Ovary (tissue), 7 donors: ENCODE measurements at regions not wholly inside any gene's neighbourhood (a gene's known extent, or its start where the extent isn't known, plus 50 kb on each side); places are given as distances from the start of the nearest gene placed in this dataset.

Source experiments
- DNase-seq, 5 donors: peaks; one replicate each; pipeline ENCODE4 v3.0.0-alpha.2; 2019 to 2020
- H3K27ac ChIP-seq, 2 donors: fragments of 200-600 bp; one replicate each; pipeline versions ENCODE4 v1.5.1 to v1.8.0; 2019 to 2022
- H3K27me3 ChIP-seq: fragments of 200-600 bp; one replicate; pipeline ENCODE4 v1.8.0; 2022
- H3K36me3 ChIP-seq: fragments of 200-600 bp; sonication (generic); one replicate; pipeline ENCODE4 v1.5.1; 2019
- H3K4me1 ChIP-seq: one replicate; pipeline ENCODE4 v1.8.1; 2013; ENCODE audit warnings: mild to moderate bottlenecking, moderate library complexity; ENCODE audit not compliant: insufficient read depth
- H3K4me3 ChIP-seq: fragments of 200-600 bp; sonication (generic); one replicate; pipeline ENCODE4 v1.5.1; 2017
- H3K9me3 ChIP-seq, 2 donors: fragments of 200-600 bp in 1 of 2; sonication (generic) in 1 of 2; one replicate each; pipeline versions ENCODE4 v1.5.1 to v1.8.1; 2013 to 2019; ENCODE audit warnings: mild to moderate bottlenecking in 1 of 2, moderate library complexity in 1 of 2
- EP300 ChIP-seq: sonication (generic); formaldehyde crosslinking; IDR thresholded peaks from one replicate; pipeline ENCODE4 v1.6.1; 2017; ENCODE audit warnings: antibody characterized with exemption
- POLR2A ChIP-seq: fragments of 450-650 bp; IDR thresholded peaks from one replicate; pipeline ENCODE4 v1.6.1; 2017; ENCODE audit warnings: antibody characterized with exemption, mild to moderate bottlenecking, moderate library complexity
- WGBS, 3 donors: extraction: QIAGEN DNeasy Blood & Tissue Kit in 1 of 3; methylation state at CpG; one replicate each; pipeline versions ENCODE4 v1.1.5 to v1.1.7; 2013 to 2017; 5-methylcytosine and 5-hydroxymethylcytosine counted together
- intact Hi-C, 4 donors: fragments of 100-400 bp; cut with DNase I; formaldehyde crosslinking; loops; one replicate each; pipeline versions ENCODE4 v1.11.0 to v1.15.1; 2022 to 2023
- TF ChIP-seq, protein P1 (sequence below), 3 donors: fragments of 450-650 bp in 2 of 3; fragments of 200-600 bp in 1 of 3; IDR thresholded peaks; one replicate each; pipeline versions ENCODE4 v1.5.1 to v1.8.0; 2016 to 2022; ENCODE audit warnings: antibody characterized with exemption in 3 of 3, mild to moderate bottlenecking in 1 of 3
- donor health status: DM: no; HTN: no; CAD: no; lungs with moderate emphysema.
- donor health status: DM: no; HTN: no; CAD: no.
- donor health status: Bipolar disorder and iron deficiency.
- donor health status: DM: no; HTN: no; CAD: no.
- donor health status: DM: yes; HTN: yes; CAD: no.

DNA sequence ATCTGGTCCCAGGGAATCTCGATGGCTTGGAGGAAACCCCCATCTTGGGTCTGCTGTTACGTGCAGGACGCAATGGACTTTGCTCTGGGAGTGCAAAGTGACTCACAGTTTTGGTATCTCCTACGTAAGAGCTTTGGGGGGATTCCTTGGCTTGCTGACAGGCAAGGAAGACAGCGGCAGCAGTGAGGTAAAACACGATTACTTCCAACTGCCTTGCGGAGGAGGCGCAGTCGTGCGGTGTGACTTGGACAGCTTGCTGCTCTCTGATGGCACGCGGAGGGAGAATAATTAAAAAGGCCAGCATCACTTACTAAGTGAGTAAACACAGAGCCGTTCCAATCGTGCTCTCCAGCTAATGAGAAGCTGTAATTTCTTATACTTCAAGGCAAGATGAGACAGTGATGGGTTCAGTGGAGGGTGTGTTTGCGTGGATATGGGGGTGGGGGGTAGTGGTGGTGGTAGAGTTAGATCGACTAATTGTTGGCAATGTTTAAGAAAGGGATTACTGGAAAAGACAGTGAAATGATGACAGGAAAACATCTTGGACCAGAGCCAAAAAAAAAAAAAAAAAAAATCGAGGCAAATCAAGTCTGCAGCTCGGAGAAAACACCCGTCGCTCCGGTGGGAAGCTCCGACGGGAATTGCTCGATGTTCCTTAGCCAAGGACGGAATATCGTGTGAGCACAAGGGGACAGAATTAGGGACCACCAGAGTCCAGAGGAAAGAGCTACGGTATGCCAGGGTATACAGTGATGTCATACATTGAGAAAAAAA lies 184.8 kb upstream of the ZFHX3 start:
- H3K4me3 ChIP-seq = peak overlapping the region; percentile 32
- H3K9me3 ChIP-seq = no peaks in the 10 kb centered on the region
- WGBS, 3 donors = 2 to 4% (median 3%) methylated on average over 27 of the region's 27 CpGs
- no peak for TF ChIP-seq POLR2A
- TF ChIP-seq EP300 = no peak
- TF ChIP-seq, protein P1, sequence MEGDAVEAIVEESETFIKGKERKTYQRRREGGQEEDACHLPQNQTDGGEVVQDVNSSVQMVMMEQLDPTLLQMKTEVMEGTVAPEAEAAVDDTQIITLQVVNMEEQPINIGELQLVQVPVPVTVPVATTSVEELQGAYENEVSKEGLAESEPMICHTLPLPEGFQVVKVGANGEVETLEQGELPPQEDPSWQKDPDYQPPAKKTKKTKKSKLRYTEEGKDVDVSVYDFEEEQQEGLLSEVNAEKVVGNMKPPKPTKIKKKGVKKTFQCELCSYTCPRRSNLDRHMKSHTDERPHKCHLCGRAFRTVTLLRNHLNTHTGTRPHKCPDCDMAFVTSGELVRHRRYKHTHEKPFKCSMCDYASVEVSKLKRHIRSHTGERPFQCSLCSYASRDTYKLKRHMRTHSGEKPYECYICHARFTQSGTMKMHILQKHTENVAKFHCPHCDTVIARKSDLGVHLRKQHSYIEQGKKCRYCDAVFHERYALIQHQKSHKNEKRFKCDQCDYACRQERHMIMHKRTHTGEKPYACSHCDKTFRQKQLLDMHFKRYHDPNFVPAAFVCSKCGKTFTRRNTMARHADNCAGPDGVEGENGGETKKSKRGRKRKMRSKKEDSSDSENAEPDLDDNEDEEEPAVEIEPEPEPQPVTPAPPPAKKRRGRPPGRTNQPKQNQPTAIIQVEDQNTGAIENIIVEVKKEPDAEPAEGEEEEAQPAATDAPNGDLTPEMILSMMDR (IDR thresholded peaks at IDR 0.05) = no peak
- no peaks in the 10 kb centered on the region for H3K27me3 ChIP-seq
- DNase-seq = peak; percentile 60 to 77 (median 73)
- intact Hi-C loops = no loop called here
- H3K36me3 ChIP-seq = no peaks in the 10 kb centered on the region
- H3K4me1 ChIP-seq = peaks cover 2% of the 10 kb centered on the region
- H3K27ac ChIP-seq = no peak overlapping the region

DNA sequence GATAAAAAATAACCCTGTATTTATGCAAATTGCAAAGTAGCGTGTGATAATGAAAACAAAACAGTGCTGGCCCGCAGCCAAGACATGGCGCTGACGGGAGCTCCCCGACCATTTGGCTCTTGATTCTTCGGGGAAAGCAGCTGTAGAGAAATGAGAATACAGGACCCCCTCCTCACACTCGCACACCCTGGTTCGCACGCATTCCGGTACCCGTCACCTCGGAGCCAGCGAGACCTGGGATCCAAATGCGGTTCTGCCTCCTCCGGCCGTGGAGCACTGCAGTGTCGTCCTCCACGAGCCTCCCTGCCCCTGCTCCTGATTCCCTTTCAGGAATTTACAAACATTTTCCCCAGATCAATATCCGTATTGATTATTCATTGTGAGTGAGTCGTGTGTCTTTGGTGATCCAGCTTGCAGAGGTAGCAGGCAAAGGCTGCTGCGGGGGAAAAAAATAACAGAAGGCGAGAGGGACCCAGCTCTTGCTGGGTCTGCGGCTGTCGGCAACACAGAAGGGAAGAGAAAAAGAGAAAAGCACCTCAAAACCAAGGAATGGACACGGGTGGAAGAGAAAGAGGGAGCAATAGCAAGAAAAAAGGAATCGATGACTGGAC lies 184.1 kb upstream of the ZFHX3 start:
- Histone ChIP-seq H3K4me3 (peak overlapping the region; percentile 32), H3K4me1 (peaks cover 2% of the 10 kb centered on the region), H3K27me3 (no peaks in the 10 kb centered on the region), H3K27ac (no peak overlapping the region), H3K36me3 (no peaks in the 10 kb centered on the region), H3K9me3 (no peaks in the 10 kb centered on the region)
- intact Hi-C loops = no loop called here
- TF ChIP-seq EP300 = no peak
- TF ChIP-seq POLR2A = no peak
- TF ChIP-seq, protein P1 (IDR thresholded peaks at IDR 0.05) = no peak
- WGBS, 3 donors = 55 to 72% (median 67%) methylated on average over 26 of the region's 26 CpGs
- DNase-seq = peak in 3 of 5 donors; percentile 22 to 39 (median 23)

DNA sequence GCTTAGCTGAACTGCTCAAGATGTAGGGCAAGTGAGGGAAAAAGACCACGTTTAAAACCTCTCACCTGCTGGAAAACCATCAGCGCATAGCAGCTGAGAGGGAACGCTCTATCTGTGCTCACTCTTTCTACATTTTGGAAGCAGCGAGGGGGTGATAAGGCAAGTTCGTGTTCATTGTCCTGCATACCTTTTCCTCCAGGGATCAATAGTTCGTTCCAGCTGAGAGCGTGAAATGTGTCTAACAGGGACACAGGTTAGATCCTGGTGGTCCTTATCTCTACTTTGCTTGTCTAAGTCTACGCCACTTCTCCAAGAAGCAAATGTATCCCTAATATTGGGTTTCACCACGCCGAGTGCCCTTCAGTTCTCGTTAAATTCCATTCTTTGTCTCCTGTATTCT lies 183.5 kb upstream of the ZFHX3 start:
- H3K4me3 ChIP-seq = no peak overlapping the region
- TF ChIP-seq POLR2A = no peak
- TF ChIP-seq, protein P1 (IDR thresholded peaks at IDR 0.05) = no peak
- no peak for TF ChIP-seq EP300
- H3K9me3 ChIP-seq = no peaks in the 10 kb centered on the region
- WGBS, 3 donors = 89 to 91% (median 91%) methylated on average over 11 of the region's 11 CpGs
- H3K36me3 ChIP-seq = no peaks in the 10 kb centered on the region
- DNase-seq = no peak
- no peak overlapping the region for H3K27ac ChIP-seq
- intact Hi-C loops = no loop called here
- no peaks in the 10 kb centered on the region for H3K27me3 ChIP-seq
- H3K4me1 ChIP-seq = peaks cover 2% of the 10 kb centered on the region

DNA sequence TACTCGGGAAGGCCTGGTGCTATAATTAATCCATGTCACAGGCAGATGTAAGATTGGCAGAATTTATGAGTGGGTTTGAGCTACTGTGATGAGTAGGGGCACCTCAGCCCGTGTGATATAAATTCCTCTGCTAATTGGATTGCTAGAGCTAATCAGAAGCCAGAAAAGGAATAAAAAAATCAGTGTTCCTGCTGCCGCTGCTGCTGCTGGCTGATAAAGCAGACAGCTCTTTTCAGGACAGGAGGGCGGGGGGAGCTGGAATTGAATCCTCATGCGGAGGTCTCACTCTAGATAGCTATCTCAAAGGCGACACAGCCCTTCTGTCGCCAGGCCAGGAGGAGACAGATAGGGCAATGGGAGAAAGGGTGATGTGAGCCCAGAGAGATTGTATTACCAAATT lies 182.7 kb upstream of the ZFHX3 start:
- no peaks in the 10 kb centered on the region for H3K9me3 ChIP-seq
- WGBS, 3 donors = 57 to 68% (median 59%) methylated on average over 7 of the region's 7 CpGs
- no peaks in the 10 kb centered on the region for H3K27me3 ChIP-seq
- H3K36me3 ChIP-seq = no peaks in the 10 kb centered on the region
- TF ChIP-seq, protein P1 (IDR thresholded peaks at IDR 0.05) = no peak
- TF ChIP-seq POLR2A (no peak), EP300 (no peak)
- DNase-seq = no peak
- no peak overlapping the region for H3K4me3 ChIP-seq
- no peak overlapping the region for H3K27ac ChIP-seq
- peaks cover 2% of the 10 kb centered on the region for H3K4me1 ChIP-seq
- intact Hi-C loops = no loop called here
